ENCODE measurements at regions not wholly inside any gene's neighbourhood (a gene's known extent, or its start where the extent isn't known, plus 50 kb on each side); places are given as distances from the start of the nearest gene placed in this dataset.

DNA sequence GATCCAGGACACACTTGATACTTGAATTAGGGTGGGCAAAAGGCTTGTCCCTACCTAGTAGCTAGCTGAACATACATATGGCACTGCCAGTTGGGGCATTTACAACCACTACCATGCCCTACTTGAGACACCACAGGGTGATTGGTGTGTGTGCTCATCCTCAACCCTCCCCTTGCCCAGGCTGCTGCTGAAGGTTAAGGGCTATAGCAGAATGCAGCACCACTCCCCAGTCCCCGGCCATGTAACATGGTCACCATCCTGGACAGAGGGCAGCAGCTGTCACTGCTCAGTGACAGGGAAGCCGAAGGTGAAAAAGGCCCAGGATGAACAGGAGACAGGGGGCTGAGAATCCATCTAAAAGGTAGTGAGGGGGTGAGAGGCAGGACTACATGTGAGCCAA, 273.9 kb upstream of the SGCD start:
- TF ChIP-seq, protein P1, sequence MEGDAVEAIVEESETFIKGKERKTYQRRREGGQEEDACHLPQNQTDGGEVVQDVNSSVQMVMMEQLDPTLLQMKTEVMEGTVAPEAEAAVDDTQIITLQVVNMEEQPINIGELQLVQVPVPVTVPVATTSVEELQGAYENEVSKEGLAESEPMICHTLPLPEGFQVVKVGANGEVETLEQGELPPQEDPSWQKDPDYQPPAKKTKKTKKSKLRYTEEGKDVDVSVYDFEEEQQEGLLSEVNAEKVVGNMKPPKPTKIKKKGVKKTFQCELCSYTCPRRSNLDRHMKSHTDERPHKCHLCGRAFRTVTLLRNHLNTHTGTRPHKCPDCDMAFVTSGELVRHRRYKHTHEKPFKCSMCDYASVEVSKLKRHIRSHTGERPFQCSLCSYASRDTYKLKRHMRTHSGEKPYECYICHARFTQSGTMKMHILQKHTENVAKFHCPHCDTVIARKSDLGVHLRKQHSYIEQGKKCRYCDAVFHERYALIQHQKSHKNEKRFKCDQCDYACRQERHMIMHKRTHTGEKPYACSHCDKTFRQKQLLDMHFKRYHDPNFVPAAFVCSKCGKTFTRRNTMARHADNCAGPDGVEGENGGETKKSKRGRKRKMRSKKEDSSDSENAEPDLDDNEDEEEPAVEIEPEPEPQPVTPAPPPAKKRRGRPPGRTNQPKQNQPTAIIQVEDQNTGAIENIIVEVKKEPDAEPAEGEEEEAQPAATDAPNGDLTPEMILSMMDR (IDR thresholded peaks at IDR 0.05; ENCODE audit: low read length): no peak
- no peak for TF ChIP-seq EZH2 (optimal IDR thresholded peaks at IDR 0.05; ENCODE audit: low read depth, low read length)

All from MM.1S (cell line).